HepG2 (cell line): ENCODE measurements at regions not wholly inside any gene's neighbourhood (a gene's known extent, or its start where the extent isn't known, plus 50 kb on each side); places are given as distances from the start of the nearest gene placed in this dataset.

Experiments
- ATF7-NPFF ChIP-seq: sonication (generic); formaldehyde crosslinking; IDR thresholded peaks from 2 replicates; pipeline ENCODE4 v1.8.1; 2023; ENCODE audit warnings: mild to moderate bottlenecking, low read depth, missing genetic modification reagents, moderate library complexity
- HDAC1 ChIP-seq: sonication (generic); formaldehyde crosslinking; IDR thresholded peaks from 2 replicates; pipeline ENCODE4 v1.5.1; 2020; ENCODE audit warnings: mild to moderate bottlenecking, missing genetic modification reagents
- IRF2 ChIP-seq: IDR thresholded peaks from 2 replicates; pipeline ENCODE4 v1.6.1; 2018; ENCODE audit warnings: missing genetic modification reagents, missing compliant biosample characterization
- MAFK ChIP-seq, 2 experiments: IDR thresholded peaks in 1 of 2; conservative IDR thresholded peaks in 1 of 2; 2 replicates each; pipeline ENCODE4 v1.6.1; 2011; ENCODE audit warnings: improper control_type of control experiment in 2 of 2, low read length in 2 of 2
- NCOR1 ChIP-seq: fragments of 200-600 bp; sonication (generic); IDR thresholded peaks from 2 replicates; pipeline ENCODE4 v1.7.0; 2017; ENCODE audit warnings: antibody characterized with exemption, low read length, borderline replicate concordance
- SP140L ChIP-seq: sonication (generic); formaldehyde crosslinking; IDR thresholded peaks from 2 replicates; pipeline ENCODE4 v1.4.0; 2020; ENCODE audit warnings: missing genetic modification reagents, borderline replicate concordance
- TAF15 ChIP-seq: fragments of 200-400 bp; formaldehyde crosslinking; IDR thresholded peaks from one replicate; pipeline ENCODE4 v1.6.1; 2018; ENCODE audit warnings: mild to moderate bottlenecking, low read depth, low read length; ENCODE audit not compliant: poor library complexity, severe bottlenecking
- ZFP36 ChIP-seq: fragments of 150-350 bp; IDR thresholded peaks from 2 replicates; pipeline ENCODE4 v1.6.1; 2018; ENCODE audit warnings: borderline replicate concordance, low read length, low read depth; ENCODE audit not compliant: partially characterized antibody
- ZKSCAN8 ChIP-seq: IDR thresholded peaks from 2 replicates; pipeline ENCODE4 v1.6.1; 2016; ENCODE audit warnings: borderline replicate concordance, missing genetic modification reagents, missing compliant biosample characterization
- ZNF17 ChIP-seq: sonication (generic); formaldehyde crosslinking; IDR thresholded peaks from 2 replicates; pipeline ENCODE4 v1.5.0; 2020; ENCODE audit warnings: mild to moderate bottlenecking, missing genetic modification reagents
- ZNF24 ChIP-seq: fragments of 450-650 bp; IDR thresholded peaks from 2 replicates; pipeline ENCODE4 v1.6.1; 2017; ENCODE audit warnings: antibody characterized with exemption, mild to moderate bottlenecking
- ZNF510 ChIP-seq: sonication (generic); formaldehyde crosslinking; IDR thresholded peaks from 2 replicates; pipeline ENCODE4 v1.4.0; 2020; ENCODE audit warnings: low read depth, mild to moderate bottlenecking, missing genetic modification reagents
- ZSCAN21 ChIP-seq: sonication (generic); formaldehyde crosslinking; IDR thresholded peaks from 2 replicates; pipeline ENCODE4 v1.8.0; 2022; ENCODE audit warnings: mild to moderate bottlenecking, missing genetic modification reagents, moderate library complexity, borderline replicate concordance

- TF ChIP-seq ATF7-NPFF (CRISPR knock-in tag) (no peak), ZNF17 (CRISPR knock-in tag) (no peak), ZFP36 (no peak), MAFK (conservative IDR thresholded peaks at IDR 0.05 in 1 of 2, IDR thresholded peaks at IDR 0.05 in 1 of 2; ENCODE audit: low read length in 2 of 2) (no peak), SP140L (CRISPR knock-in tag) (no peak), ZKSCAN8 (CRISPR knock-in tag) (no peak), NCOR1 (no peak), ZSCAN21 (CRISPR knock-in tag) (no peak), ZNF24 (no peak), ZNF510 (no peak), HDAC1 (no peak), TAF15 (no peak), IRF2 (CRISPR knock-in tag) (no peak)
These were observed 185.0 kb upstream of the FAM241A start for GRCh38 chr4:111960241-111960667.
